Mammary epithelial cell (primary cell): ENCODE measurements at regions not wholly inside any gene's neighbourhood (a gene's known extent, or its start where the extent isn't known, plus 50 kb on each side); places are given as distances from the start of the nearest gene placed in this dataset.

Source experiments
- EZH2 ChIP-seq: IDR thresholded peaks from 2 replicates; pipeline ENCODE4 v1.6.1; 2012; ENCODE audit warnings: low read length, inconsistent platforms, borderline replicate concordance
- TF ChIP-seq, protein P1 (sequence below), 2 donors: IDR thresholded peaks in 1 of 2; conservative IDR thresholded peaks in 1 of 2; 2 replicates each; pipeline ENCODE4 v1.5.1; 2011 to 2012; ENCODE audit warnings: inconsistent platforms in 2 of 2, low read length in 2 of 2, mild to moderate bottlenecking in 2 of 2, control low read depth in 1 of 2, low read depth in 1 of 2; ENCODE audit not compliant: insufficient read depth in 1 of 2; ENCODE audit errors: extremely low read depth in 1 of 2

DNA sequence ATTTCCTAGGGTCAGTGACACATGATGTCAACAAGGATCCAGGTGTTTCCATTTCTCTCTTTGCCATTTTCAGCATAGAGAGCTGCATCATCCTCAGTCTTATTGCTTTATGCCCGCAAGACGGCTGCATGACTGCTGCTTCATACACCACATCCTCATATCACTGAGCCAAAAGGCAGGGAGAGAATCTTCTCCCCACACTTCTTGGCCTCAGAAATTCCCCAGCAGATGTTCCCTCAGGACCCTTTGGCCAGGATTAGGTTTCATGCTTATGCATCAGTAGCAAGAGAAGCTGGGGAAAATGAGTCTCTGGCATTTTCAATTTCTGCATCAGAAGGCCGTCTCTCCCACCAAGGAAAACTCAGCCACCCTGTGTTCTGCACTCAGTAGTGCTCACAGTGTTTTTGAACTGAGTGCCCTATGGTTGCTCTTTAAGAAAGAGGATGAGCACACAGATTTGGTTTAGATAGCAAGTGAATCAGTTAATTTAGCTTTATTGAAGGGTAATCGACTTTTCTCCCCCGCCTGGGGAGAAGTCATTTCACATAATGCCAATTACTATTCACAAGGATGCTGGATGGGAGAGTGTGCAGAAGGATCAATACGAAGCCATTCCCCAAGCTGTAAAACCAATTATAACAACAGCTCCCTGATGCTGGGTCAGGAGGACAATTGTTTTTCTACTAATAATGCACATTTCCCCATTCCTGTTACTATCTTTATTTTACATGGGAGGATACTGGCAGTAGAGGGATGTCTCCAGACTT lies 360.2 kb downstream of the HHIPL2 start:
- TF ChIP-seq, protein P1, sequence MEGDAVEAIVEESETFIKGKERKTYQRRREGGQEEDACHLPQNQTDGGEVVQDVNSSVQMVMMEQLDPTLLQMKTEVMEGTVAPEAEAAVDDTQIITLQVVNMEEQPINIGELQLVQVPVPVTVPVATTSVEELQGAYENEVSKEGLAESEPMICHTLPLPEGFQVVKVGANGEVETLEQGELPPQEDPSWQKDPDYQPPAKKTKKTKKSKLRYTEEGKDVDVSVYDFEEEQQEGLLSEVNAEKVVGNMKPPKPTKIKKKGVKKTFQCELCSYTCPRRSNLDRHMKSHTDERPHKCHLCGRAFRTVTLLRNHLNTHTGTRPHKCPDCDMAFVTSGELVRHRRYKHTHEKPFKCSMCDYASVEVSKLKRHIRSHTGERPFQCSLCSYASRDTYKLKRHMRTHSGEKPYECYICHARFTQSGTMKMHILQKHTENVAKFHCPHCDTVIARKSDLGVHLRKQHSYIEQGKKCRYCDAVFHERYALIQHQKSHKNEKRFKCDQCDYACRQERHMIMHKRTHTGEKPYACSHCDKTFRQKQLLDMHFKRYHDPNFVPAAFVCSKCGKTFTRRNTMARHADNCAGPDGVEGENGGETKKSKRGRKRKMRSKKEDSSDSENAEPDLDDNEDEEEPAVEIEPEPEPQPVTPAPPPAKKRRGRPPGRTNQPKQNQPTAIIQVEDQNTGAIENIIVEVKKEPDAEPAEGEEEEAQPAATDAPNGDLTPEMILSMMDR (conservative IDR thresholded peaks at IDR 0.05 in 1 of 2, IDR thresholded peaks at IDR 0.05 in 1 of 2; ENCODE audit: extremely low read depth in 1 of 2, insufficient read depth in 1 of 2, low read depth in 1 of 2, low read length in 2 of 2) = no peak
- TF ChIP-seq EZH2 = no peak
